ENCODE measurements at regions not wholly inside any gene's neighbourhood (a gene's known extent, or its start where the extent isn't known, plus 50 kb on each side); places are given as distances from the start of the nearest gene placed in this dataset.

- no peak for TF ChIP-seq CTCF (IDR thresholded peaks at IDR 0.05)
- intact Hi-C loops (cut with DNase I), result no loop called here
- Histone ChIP-seq H3K4me3 (no peak overlapping the region), H3K36me3 (no peaks in the 10 kb centered on the region), H3K27ac (no peak overlapping the region), H3K27me3 (no peaks in the 10 kb centered on the region), H3K9me3 (no peaks in the 10 kb centered on the region), H3K4me1 (peaks cover 0 to 20% (median 19%) of the 10 kb centered on the region in 3 donors)
- DNase-seq (no peak), ATAC-seq (no peak), FAIRE-seq (no peak)
- WGBS, 2 donors, result 90 to 95% methylated on average over 7 of the region's 7 CpGs
These were observed 74.0 kb upstream of the GSE1 start for GRCh38 chr16:85539084-85539483.

- no peaks in the 10 kb centered on the region for H3K9me3 ChIP-seq
- no peaks in the 10 kb centered on the region for H3K27me3 ChIP-seq
- no peak for DNase-seq
- no peaks in the 10 kb centered on the region for H3K36me3 ChIP-seq
- 91% methylated on average over 12 of the region's 12 CpGs for WGBS, 2 donors
- H3K27ac ChIP-seq, result no peak overlapping the region
- FAIRE-seq, result no peak
- TF ChIP-seq CTCF (IDR thresholded peaks at IDR 0.05), result no peak
- intact Hi-C loops (cut with DNase I), result no loop called here
- no peak for ATAC-seq
- H3K4me3 ChIP-seq, result no peak overlapping the region
- H3K4me1 ChIP-seq, result peaks cover 0 to 18% (median 17%) of the 10 kb centered on the region in 3 donors
These were observed 73.4 kb upstream of the GSE1 start for GRCh38 chr16:85539629-85540291.

GRCh38 chr16:85541181-85541580 lies 71.9 kb upstream of the GSE1 start:
- WGBS, 2 donors, result 51 to 60% methylated on average over 8 of the region's 8 CpGs
- H3K9me3 ChIP-seq, result no peaks in the 10 kb centered on the region
- no peak for FAIRE-seq

GRCh38 chr16:85541619-85541979 lies 71.5 kb upstream of the GSE1 start:
- no peaks in the 10 kb centered on the region for H3K27me3 ChIP-seq
- no peak for FAIRE-seq
- H3K27ac ChIP-seq, result no peak overlapping the region
- no peaks in the 10 kb centered on the region for H3K9me3 ChIP-seq
- no peak for ATAC-seq
- H3K4me3 ChIP-seq, result no peak overlapping the region
- no peaks in the 10 kb centered on the region for H3K36me3 ChIP-seq
- peak in 1 of 6 donors; percentile 38 for DNase-seq
- H3K4me1 ChIP-seq, result no peaks in the 10 kb centered on the region
- TF ChIP-seq CTCF (IDR thresholded peaks at IDR 0.05), result no peak
- 69 to 71% methylated on average over 7 of the region's 7 CpGs for WGBS, 2 donors
- intact Hi-C loops (cut with DNase I), result no loop called here

More at GRCh38 chr16:85541181-85541580, 71.9 kb upstream of the GSE1 start:
- peak in 2 of 4 donors; percentile 27 to 82 for ATAC-seq
- peak in 1 of 6 donors; percentile 53 for DNase-seq
- TF ChIP-seq CTCF (IDR thresholded peaks at IDR 0.05), result no peak
- H3K27ac ChIP-seq, result no peak overlapping the region
- no peaks in the 10 kb centered on the region for H3K27me3 ChIP-seq
- no peak overlapping the region for H3K4me3 ChIP-seq
- intact Hi-C loops (cut with DNase I), result no loop called here
- H3K4me1 ChIP-seq, result peaks cover 0 to 4% (median 4%) of the 10 kb centered on the region in 3 donors
- no peaks in the 10 kb centered on the region for H3K36me3 ChIP-seq

Data from pancreas (tissue), 10 donors.